Fibroblast of lung (primary cell): ENCODE measurements at regions not wholly inside any gene's neighbourhood (a gene's known extent, or its start where the extent isn't known, plus 50 kb on each side); places are given as distances from the start of the nearest gene placed in this dataset.

Experiments used
- CTCF ChIP-seq, 2 donors: IDR thresholded peaks in 1 of 2; conservative IDR thresholded peaks in 1 of 2; 1 replicate in 1 of 2; 2 replicates in 1 of 2; pipeline ENCODE4 v1.5.1; 2011 to 2012; ENCODE audit warnings: low read length in 2 of 2, control low read depth in 1 of 2, inconsistent platforms in 1 of 2, low read depth in 1 of 2, mild to moderate bottlenecking in 1 of 2
- EZH2 ChIP-seq: IDR thresholded peaks from 2 replicates; pipeline ENCODE4 v1.5.1; 2012; ENCODE audit warnings: low read length, control low read depth, mild to moderate bottlenecking; ENCODE audit errors: missing control alignments

DNA sequence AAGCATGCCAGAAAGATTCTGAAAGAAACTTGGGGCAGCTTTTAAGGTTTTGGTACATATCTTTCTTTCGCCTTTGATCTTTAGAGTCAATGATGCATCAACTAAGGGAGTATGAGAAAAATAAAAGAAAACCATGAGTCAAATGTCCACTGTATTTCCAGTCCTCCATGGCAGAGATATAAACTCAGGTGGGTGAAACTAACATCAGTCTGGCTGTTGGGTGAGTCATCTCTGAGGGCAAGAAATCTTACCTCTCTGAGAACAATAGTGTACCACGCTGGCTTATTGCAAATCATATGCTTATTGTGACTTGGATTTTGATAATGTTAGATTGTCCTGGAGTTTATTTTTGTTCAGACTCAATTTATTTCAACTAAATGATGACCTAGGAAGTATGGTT is 521.0 kb downstream of the PLCL1 start:
- TF ChIP-seq CTCF (conservative IDR thresholded peaks at IDR 0.05 in 1 of 2, IDR thresholded peaks at IDR 0.05 in 1 of 2; ENCODE audit: low read depth in 1 of 2, low read length in 2 of 2) (no peak), EZH2 (no peak)
